Astrocyte (in vitro differentiated cells and primary cell): ENCODE measurements at regions not wholly inside any gene's neighbourhood (a gene's known extent, or its start where the extent isn't known, plus 50 kb on each side); places are given as distances from the start of the nearest gene placed in this dataset.

Experiments used
- CTCF ChIP-seq: IDR thresholded peaks from 2 replicates; pipeline ENCODE4 v1.5.1; 2011; ENCODE audit warnings: low read depth, mild to moderate bottlenecking, inconsistent platforms, low read length, moderate library complexity; ENCODE audit not compliant: insufficient read depth
- EZH2 ChIP-seq: IDR thresholded peaks from 2 replicates; pipeline ENCODE4 v1.6.1; 2012; ENCODE audit warnings: mild to moderate bottlenecking, low read length, inconsistent platforms; ENCODE audit not compliant: insufficient read depth

- TF ChIP-seq CTCF (no peak), EZH2 (no peak)
Measured at GRCh38 chr2:8371653-8372052, 310.2 kb upstream of the ID2 start.
